ENCODE measurements at regions not wholly inside any gene's neighbourhood (a gene's known extent, or its start where the extent isn't known, plus 50 kb on each side); places are given as distances from the start of the nearest gene placed in this dataset.

GRCh38 chr18:4817665-4818064, 362.6 kb upstream of the DLGAP1 start:
- TF ChIP-seq EP300 (conservative IDR thresholded peaks at IDR 0.05; ENCODE audit: poor library complexity, severe bottlenecking) (no peak), TAF1 (IDR thresholded peaks at IDR 0.05; ENCODE audit: low read depth) (no peak), EZH2 (IDR thresholded peaks at IDR 0.05; ENCODE audit: borderline replicate concordance, insufficient read depth, low read length, poor library complexity, severe bottlenecking) (no peak), CTCF (IDR thresholded peaks at IDR 0.05; ENCODE audit: poor library complexity, severe bottlenecking) (no peak), MXI1 (conservative IDR thresholded peaks at IDR 0.05; ENCODE audit: poor library complexity, severe bottlenecking) (no peak), REST (IDR thresholded peaks at IDR 0.05; ENCODE audit: borderline replicate concordance) (no peak)

Data from neural cell (in vitro differentiated cells).